Thyroid gland (tissue), 4 donors: ENCODE measurements at regions not wholly inside any gene's neighbourhood (a gene's known extent, or its start where the extent isn't known, plus 50 kb on each side); places are given as distances from the start of the nearest gene placed in this dataset.

ENCODE experiments used
- CTCF ChIP-seq, 6 experiments: fragments of 200-600 bp in 3 of 6; fragments of 450-650 bp in 3 of 6; sonication (generic) in 3 of 6; IDR thresholded peaks; one replicate each; pipeline ENCODE4 v1.5.1; 2016 to 2019; ENCODE audit warnings: antibody characterized with exemption in 6 of 6, mild to moderate bottlenecking in 2 of 6, inconsistent platforms in 1 of 6, moderate library complexity in 1 of 6
- POLR2A ChIP-seq, 2 donors: fragments of 450-650 bp; IDR thresholded peaks; one replicate each; pipeline ENCODE4 v1.6.1; 2017; ENCODE audit warnings: antibody characterized with exemption in 2 of 2, mild to moderate bottlenecking in 2 of 2, moderate library complexity in 1 of 2

GRCh38 chrX:42694260-42694815, 83.6 kb downstream of the PPP1R2C start:
- TF ChIP-seq POLR2A (IDR thresholded peaks at IDR 0.05) (no peak), CTCF (IDR thresholded peaks at IDR 0.05) (no peak)
